MM.1S (cell line): ENCODE measurements at regions not wholly inside any gene's neighbourhood (a gene's known extent, or its start where the extent isn't known, plus 50 kb on each side); places are given as distances from the start of the nearest gene placed in this dataset.

Source experiments
- DNase-seq: peaks from one replicate; pipeline ENCODE4 v3.0.0-alpha.2; 2015
- H2AFZ ChIP-seq: fragments of 300-600 bp; sonication (generic); 2 replicates; pipeline ENCODE4 v1.6.0; 2016; ENCODE audit warnings: antibody characterized with exemption, low read length
- H3F3A ChIP-seq: fragments of 300-600 bp; sonication (generic); 2 replicates; pipeline ENCODE4 v1.6.1; 2016; ENCODE audit warnings: mild to moderate bottlenecking, antibody characterized with exemption, low read length, moderate library complexity, mixed read lengths; ENCODE audit not compliant: insufficient read depth
- H3K27ac ChIP-seq: fragments of 300-600 bp; sonication (generic); 2 replicates; pipeline ENCODE4 v1.5.1; 2016; ENCODE audit warnings: mild to moderate bottlenecking, low read length
- H3K27me3 ChIP-seq: fragments of 300-600 bp; sonication (generic); replicated peaks from 2 replicates; pipeline ENCODE4 v1.6.0; 2016; ENCODE audit warnings: low read length; ENCODE audit not compliant: insufficient read depth
- H3K36me3 ChIP-seq: fragments of 300-600 bp; sonication (generic); replicated peaks from 2 replicates; pipeline ENCODE4 v1.6.1; 2016; ENCODE audit warnings: mild to moderate bottlenecking, low read length, mixed read lengths; ENCODE audit not compliant: insufficient read depth
- H3K4me1 ChIP-seq: fragments of 300-600 bp; sonication (generic); 2 replicates; pipeline ENCODE4 v1.6.1; 2016; ENCODE audit warnings: low read length, mixed read lengths
- H3K4me2 ChIP-seq: fragments of 300-600 bp; sonication (generic); 2 replicates; pipeline ENCODE4 v1.6.0; 2016; ENCODE audit warnings: low read depth, low read length
- H3K4me3 ChIP-seq: fragments of 300-600 bp; sonication (generic); 2 replicates; pipeline ENCODE4 v1.5.1; 2016; ENCODE audit warnings: low read length, mixed read lengths
- H3K79me2 ChIP-seq: fragments of 300-600 bp; sonication (generic); 2 replicates; pipeline ENCODE4 v1.6.1; 2016; ENCODE audit warnings: mixed run types, low read length, mixed read lengths
- H3K9ac ChIP-seq: fragments of 300-600 bp; sonication (generic); 2 replicates; pipeline ENCODE4 v1.6.1; 2016; ENCODE audit warnings: low read length, mixed read lengths
- H3K9me2 ChIP-seq: fragments of 300-600 bp; sonication (generic); replicated peaks from 2 replicates; pipeline ENCODE4 v1.6.1; 2016; ENCODE audit warnings: mild to moderate bottlenecking, low read length, mixed read lengths; ENCODE audit not compliant: insufficient read depth
- H3K9me3 ChIP-seq: fragments of 300-600 bp; sonication (generic); replicated peaks from 2 replicates; pipeline ENCODE4 v1.6.1; 2016; ENCODE audit warnings: mild to moderate bottlenecking, low read length, mixed read lengths; ENCODE audit not compliant: insufficient read depth
- H4K20me1 ChIP-seq: fragments of 300-600 bp; sonication (generic); 2 replicates; pipeline ENCODE4 v1.6.1; 2016; ENCODE audit warnings: mild to moderate bottlenecking, low read length, moderate library complexity, mixed read lengths; ENCODE audit not compliant: insufficient read depth
- CTCF ChIP-seq: fragments of 300-600 bp; sonication (generic); IDR thresholded peaks from 2 replicates; pipeline ENCODE4 v1.5.1; 2016; ENCODE audit warnings: antibody characterized with exemption, low read length, mixed read lengths
- EZH2 ChIP-seq: fragments of 300-600 bp; sonication (generic); optimal IDR thresholded peaks from 2 replicates; pipeline ENCODE3; 2017; ENCODE audit warnings: low read depth, mild to moderate bottlenecking, antibody characterized with exemption, low read length, mixed read lengths
- EZH2phosphoT487 ChIP-seq: fragments of 300-600 bp; sonication (generic); IDR thresholded peaks from 2 replicates; pipeline ENCODE4 v1.6.1; 2018; ENCODE audit warnings: antibody characterized with exemption, low read length

DNA sequence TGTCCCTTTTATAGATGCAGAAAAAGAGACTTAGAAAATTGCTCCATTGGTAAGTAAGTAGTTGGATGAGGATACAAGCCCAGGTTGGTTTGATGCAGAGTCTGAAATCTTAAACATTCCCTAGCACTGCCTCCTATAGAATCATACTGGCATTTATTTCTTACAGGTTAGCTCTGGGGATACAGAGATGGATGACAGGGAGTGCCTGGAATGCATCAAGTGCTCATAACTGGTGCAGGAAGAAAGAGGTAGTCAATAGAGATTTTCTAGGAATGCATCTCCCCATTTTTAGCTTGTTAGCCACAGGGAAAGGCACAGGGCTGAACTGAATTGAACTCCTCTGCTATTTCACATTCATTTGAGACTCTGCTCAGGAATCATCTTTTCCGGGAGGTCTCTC lies 269.0 kb upstream of the USP24 start:
- Histone ChIP-seq H3K4me1 (no peaks in the 10 kb centered on the region), H2AFZ (no peak overlapping the region), H3K9me3 (no peaks in the 10 kb centered on the region), H3F3A (no peaks in the 10 kb centered on the region), H3K79me2 (no peaks in the 10 kb centered on the region), H3K27ac (no peak overlapping the region), H3K9ac (no peak overlapping the region), H3K36me3 (no peaks in the 10 kb centered on the region), H3K4me3 (no peak overlapping the region), H3K9me2 (no peaks in the 10 kb centered on the region), H3K4me2 (no peak overlapping the region), H3K27me3 (no peaks in the 10 kb centered on the region), H4K20me1 (no peaks in the 10 kb centered on the region)
- no peak for DNase-seq
- no peak for TF ChIP-seq EZH2phosphoT487
- no peak for TF ChIP-seq CTCF
- no peak for TF ChIP-seq EZH2

DNA sequence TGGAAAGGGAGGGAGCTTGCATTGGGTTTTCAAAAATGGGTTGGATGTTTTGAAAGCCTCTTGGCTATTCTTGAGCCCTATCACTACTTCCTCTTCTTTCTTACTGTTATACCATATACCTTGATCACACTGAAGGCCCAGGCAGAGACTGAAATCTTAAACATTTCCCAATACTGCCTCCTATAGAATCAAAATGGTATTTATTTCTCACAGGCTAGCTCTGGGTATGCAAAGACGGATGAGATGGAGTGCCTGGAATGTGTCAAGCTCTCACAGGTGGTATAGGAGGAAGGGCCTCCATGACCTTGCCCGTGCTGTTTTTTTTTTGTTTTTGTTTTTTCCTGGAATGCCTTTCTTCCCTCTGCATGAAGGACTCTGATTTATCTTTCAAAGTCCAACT lies 268.4 kb upstream of the USP24 start:
- Histone ChIP-seq H3K36me3 (no peaks in the 10 kb centered on the region), H2AFZ (no peak overlapping the region), H3K9ac (no peak overlapping the region), H3K4me2 (no peak overlapping the region), H4K20me1 (no peaks in the 10 kb centered on the region), H3K79me2 (no peaks in the 10 kb centered on the region), H3K27ac (no peak overlapping the region), H3F3A (no peaks in the 10 kb centered on the region), H3K9me3 (no peaks in the 10 kb centered on the region), H3K4me3 (no peak overlapping the region), H3K4me1 (no peaks in the 10 kb centered on the region), H3K27me3 (no peaks in the 10 kb centered on the region), H3K9me2 (no peaks in the 10 kb centered on the region)
- DNase-seq = no peak
- TF ChIP-seq EZH2 (no peak), CTCF (no peak), EZH2phosphoT487 (no peak)

DNA sequence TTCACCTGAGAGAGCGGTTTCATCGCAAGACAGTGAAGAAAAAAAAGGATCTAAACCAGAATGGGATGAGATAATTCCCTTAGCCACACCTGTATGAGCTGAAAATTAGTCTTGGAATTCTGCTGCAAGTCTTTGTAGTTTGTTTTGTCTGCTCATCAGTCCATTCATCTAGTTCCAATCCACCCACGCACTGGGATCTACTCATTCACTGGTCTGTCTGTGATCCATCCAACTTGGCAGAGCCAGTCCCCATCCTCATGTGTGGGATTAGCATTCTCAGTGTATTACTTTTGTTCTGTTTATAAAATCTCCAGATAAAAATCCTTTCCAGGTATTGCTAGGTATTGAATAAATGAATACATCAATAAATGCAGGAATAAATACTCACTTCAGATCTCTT lies 266.5 kb upstream of the USP24 start:
- H3K9me2 ChIP-seq = no peaks in the 10 kb centered on the region
- no peak overlapping the region for H3K4me2 ChIP-seq
- no peaks in the 10 kb centered on the region for H4K20me1 ChIP-seq
- no peak overlapping the region for H2AFZ ChIP-seq
- DNase-seq = no peak
- H3K27me3 ChIP-seq = no peaks in the 10 kb centered on the region
- H3K9me3 ChIP-seq = no peaks in the 10 kb centered on the region
- H3K4me1 ChIP-seq = no peaks in the 10 kb centered on the region
- H3K36me3 ChIP-seq = no peaks in the 10 kb centered on the region
- H3K9ac ChIP-seq = no peak overlapping the region
- H3F3A ChIP-seq = no peaks in the 10 kb centered on the region
- no peak for TF ChIP-seq EZH2phosphoT487
- TF ChIP-seq CTCF = no peak
- no peak for TF ChIP-seq EZH2
- H3K27ac ChIP-seq = no peak overlapping the region
- no peak overlapping the region for H3K4me3 ChIP-seq
- no peaks in the 10 kb centered on the region for H3K79me2 ChIP-seq
